HG03378 (cell line): ENCODE measurements at regions not wholly inside any gene's neighbourhood (a gene's known extent, or its start where the extent isn't known, plus 50 kb on each side); places are given as distances from the start of the nearest gene placed in this dataset.
A peak's percentile ranks its signal among the peaks of the same experiment; 100 is the strongest.
"Not testable (repeated sequence)": the region's sequence is repeated elsewhere in the genome, so short reads cannot be mapped to it uniquely, and the experiment has no call there.

ENCODE experiments used
- ATAC-seq: cut with Tn5 transposase; IDR thresholded peaks from one replicate; pipeline ENCODE4 v1.9.1; 2021; ENCODE audit warnings: mild to moderate bottlenecking, moderate library complexity; ENCODE audit not compliant: unreplicated experiment

GRCh38 chr20:17891131-17891530, 77.5 kb downstream of the SNX5 start:
- not testable (repeated sequence) for ATAC-seq

DNA sequence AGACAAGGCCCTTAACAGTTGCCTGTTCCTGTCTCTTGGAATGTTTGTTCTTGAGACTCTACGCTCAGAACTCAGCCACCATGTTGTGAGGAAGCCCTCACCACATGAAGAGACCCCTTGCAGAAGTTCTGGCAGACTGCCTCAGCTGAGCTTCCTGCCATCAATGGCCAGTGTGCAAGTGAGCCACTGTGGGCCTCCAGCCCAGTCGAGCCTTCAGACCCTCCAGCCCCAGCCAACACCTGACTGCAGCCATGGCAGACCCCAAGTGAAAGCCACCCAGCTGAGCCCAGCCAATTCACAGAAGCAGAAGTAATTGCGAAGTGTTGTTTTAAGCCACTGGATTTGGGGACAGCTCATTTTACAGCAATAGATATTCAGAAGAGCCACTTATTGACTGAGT, 78.3 kb downstream of the SNX5 start:
- no peak for ATAC-seq

- ATAC-seq = no peak
Measured at GRCh38 chr20:17889226-17889625, 79.4 kb downstream of the SNX5 start.

DNA sequence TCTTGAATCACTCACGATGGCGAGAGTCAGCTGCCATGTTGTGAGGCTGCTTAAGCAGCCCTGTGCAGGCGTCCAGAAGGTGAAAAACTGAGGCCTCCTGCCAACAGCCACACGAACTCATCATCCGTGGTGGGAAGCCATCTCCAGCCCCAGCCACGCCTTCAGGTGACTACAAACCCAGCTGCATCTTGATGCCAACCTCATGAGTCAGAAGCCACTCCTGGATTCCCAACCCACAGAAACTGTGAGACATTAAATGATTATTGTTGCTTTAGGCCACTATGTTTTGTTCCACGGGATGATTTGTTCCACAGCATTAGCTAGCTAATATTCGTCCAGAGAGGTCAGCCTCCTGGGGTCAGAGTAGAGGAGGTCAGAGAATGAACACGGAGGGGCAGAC, 80.5 kb downstream of the SNX5 start:
- ATAC-seq = no peak

- no peak for ATAC-seq
Measured at GRCh38 chr20:17887331-17888030, 81.1 kb downstream of the SNX5 start.

DNA sequence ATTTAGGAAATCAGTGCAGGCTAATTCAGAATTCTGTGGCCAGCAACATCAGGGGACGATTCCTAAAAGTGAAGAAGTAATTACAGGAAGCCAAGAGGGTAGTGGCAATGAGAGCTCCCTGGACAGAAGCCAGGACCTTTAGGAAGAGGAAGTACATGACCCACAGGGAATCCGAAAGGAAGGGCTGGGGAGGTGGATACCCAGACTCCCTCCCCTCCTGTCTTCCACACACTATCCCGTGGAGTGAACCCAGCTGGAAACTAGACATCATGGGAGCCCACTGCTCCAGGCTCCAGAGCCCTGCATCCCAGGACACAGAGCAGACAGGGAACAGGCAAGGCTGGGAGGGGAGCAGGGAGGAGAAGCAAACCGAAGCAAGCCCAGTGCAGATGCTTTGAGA, 83.0 kb downstream of the SNX5 start:
- no peak for ATAC-seq

- no peak for ATAC-seq
Measured at GRCh38 chr20:17885076-17885475, 83.5 kb downstream of the SNX5 start.

DNA sequence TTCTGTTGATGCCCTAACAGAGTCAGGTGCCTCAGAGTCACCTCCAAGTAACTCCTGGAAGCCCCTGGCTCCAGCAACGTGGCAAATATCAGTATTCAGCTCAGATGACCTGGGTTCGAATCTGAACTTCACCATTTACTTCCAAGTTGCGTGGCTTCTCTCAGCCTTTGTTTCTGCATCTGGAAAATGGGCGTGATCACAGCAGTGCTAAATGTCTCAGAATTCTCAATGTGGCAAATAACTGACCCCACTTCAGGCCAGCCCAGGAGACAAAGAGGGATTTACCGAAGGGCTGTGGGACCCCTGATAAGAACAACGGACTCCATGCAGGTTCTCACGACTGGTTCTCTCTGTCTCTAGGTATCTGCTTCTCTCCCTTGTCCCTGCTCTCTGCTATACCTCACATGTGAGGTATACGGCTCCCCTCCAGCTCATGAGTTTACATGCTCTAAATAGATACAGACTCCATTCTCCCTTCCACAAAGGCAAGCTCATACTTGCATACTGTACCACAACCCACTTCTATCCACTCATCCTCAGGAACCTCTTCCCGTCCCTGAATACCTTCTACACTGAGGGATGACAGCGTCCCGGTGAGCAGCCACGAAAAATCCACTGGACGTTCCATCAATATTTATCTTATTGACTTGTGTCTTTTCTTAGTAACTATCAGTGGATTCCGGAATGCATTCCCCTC, 84.1 kb downstream of the SNX5 start:
- ATAC-seq = no peak

DNA sequence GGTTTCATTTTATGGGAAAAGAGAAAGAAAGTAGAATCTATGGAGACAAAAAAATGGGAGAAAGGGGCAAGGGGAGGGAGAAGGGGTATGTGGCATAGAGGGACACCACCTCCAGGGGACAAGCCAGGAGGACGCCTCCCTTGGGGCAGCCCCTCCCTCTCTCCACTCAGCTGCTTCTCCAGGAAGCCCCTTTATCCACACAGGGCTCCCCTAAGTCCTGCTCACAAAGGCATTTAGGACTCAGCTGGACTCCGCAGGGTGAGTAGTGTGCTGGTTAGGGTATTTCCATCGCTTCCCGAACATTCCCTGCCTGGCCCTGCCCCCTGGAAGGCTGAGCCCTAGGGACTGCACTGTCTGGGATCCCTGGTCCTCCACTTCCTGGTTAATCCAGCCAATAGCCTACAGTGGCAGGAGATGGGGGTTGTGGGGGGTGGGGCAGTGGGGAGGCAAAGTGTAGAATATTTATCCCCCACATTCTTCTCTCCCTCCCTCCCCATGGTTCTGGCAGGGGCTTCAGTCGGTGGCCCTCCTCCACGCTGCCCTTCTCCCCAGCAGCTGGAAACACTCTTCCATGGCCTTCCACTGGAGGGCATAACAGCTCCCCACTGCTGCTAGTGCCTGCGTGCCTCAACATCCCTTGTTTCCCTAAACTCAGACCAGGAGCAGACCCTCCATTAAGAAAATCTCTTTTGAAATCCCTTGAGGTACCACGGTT, 84.8 kb downstream of the SNX5 start:
- ATAC-seq = no peak

GRCh38 chr20:17882834-17883591, 85.6 kb downstream of the SNX5 start:
- ATAC-seq = no peak

- no peak for ATAC-seq
Measured at GRCh38 chr20:17882065-17882833, 86.3 kb downstream of the SNX5 start.

- ATAC-seq = no peak
Measured at GRCh38 chr20:17881741-17882064, 86.9 kb downstream of the SNX5 start.

DNA sequence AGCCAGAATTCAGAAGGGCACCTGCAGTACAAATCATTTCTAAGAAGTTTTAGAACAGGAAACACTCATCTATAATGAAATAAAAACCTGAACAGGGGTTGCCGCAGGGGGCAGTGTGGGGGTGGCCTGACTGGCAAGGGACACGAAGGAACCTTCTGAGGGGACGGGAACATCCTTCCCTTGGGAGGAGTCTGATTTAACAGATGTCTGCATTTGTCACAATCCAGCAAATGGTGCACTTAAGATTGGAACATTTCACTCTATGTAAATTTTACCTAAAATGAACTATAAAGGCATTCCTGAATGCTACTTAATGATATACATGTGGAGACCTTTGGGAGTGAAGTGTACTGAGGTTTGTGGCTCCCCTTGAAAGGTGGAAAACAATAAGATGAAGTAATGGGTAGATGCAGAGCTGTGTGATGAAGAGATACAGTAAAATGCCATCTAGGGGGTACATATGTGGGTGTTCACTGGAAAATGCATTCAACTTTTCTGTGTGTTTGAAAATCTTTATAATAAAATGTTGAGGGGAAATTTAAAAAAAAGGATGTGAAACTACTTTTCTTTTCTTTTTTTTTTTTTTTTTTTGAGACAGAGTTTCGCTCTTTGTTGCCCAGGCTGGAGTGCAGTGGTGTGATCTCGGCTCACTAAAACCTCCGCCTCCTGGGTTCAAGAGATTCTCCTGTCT, 89.5 kb downstream of the SNX5 start:
- ATAC-seq = peak; percentile 42

GRCh38 chr20:17878069-17878911, 90.3 kb downstream of the SNX5 start:
- peak; percentile 17 for ATAC-seq

DNA sequence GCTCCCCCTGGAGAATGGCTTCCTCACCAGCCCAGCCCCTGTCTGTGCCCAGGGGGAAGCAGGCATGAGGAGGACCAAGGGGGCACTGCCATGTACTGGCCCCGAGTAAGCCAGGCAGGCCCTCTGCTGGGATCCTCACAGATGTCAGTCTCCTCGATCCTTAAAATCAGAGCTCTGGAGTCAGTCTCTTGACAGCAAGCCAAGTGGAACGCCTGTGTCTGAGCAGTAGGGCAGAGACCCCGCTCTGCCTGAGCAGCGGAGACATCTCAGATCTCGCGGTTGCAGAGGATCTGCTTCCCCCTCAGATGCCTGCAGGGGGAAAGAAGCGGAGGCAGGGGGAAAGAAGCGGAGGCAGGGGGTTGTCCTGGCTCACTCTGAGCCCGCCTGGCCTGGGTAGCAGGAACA, 92.6 kb downstream of the SNX5 start:
- no peak for ATAC-seq

- ATAC-seq = no peak
Measured at GRCh38 chr20:17875106-17875980, 93.3 kb downstream of the SNX5 start.

DNA sequence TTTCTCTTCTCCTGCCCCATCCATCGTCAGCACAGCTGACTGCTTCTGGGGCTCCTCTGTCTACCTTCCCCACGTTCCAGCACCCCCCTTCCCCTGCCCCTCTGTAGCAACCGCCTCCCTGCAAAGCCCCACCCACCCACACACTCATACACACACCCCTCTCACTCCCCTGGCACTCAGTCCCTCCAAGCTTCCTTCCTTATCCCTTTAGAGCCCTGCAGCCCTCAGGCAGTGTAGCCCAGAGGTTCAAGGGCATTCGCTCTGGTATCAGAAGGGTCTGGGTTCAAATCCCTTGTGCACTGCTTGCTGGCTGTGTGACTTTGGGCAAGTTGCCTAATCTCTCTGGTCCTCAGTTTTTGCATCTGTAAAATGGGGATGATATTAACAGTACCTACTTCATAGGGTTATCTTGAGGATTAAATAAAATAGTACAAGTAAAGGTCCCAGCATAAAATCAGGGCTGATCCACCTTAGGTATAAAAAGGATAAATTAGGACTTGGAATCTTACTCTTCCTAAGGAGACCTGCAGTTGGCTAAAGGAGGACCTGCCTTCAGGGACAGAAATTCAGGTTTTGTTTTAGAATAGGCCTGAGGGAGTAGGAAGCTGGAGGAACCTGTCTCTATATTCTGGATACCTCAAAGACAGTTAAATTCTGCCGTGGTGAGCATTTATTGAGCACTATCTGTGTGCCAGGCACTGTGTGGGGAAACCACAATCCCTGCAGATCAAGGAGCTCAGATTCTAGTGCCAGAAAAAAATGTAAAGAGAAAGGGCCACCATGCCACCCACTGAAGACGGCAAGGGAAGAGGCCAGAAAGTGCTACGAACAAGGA, 94.1 kb downstream of the SNX5 start:
- ATAC-seq = no peak
